Fibroblast of skin of left quadriceps (primary cell): ENCODE measurements at regions not wholly inside any gene's neighbourhood (a gene's known extent, or its start where the extent isn't known, plus 50 kb on each side); places are given as distances from the start of the nearest gene placed in this dataset.

Source experiments
- DNase-seq, 2 experiments: peaks; one replicate each; pipeline ENCODE4 v3.0.0-alpha.2; 2013; ENCODE audit warnings: low read depth in 2 of 2

- peak; percentile 80 to 82 for DNase-seq
Measured at GRCh38 chr7:84548366-84549365, 354.1 kb upstream of the SEMA3A start.

- no peak for DNase-seq
Measured at GRCh38 chr7:84547331-84547730, 352.7 kb upstream of the SEMA3A start.

- DNase-seq: no peak
Measured at GRCh38 chr7:84546403-84546802, 351.8 kb upstream of the SEMA3A start.

GRCh38 chr7:84538268-84538667, 343.7 kb upstream of the SEMA3A start:
- DNase-seq: no peak

- no peak for DNase-seq
Measured at GRCh38 chr7:84536271-84536870, 341.8 kb upstream of the SEMA3A start.

- no peak for DNase-seq
Measured at GRCh38 chr7:84535580-84536270, 341.1 kb upstream of the SEMA3A start.

GRCh38 chr7:84533182-84533581, 338.6 kb upstream of the SEMA3A start:
- DNase-seq: no peak

- no peak for DNase-seq
Measured at GRCh38 chr7:84532196-84532595, 337.6 kb upstream of the SEMA3A start.

GRCh38 chr7:84529480-84530205, 335.1 kb upstream of the SEMA3A start:
- peak; percentile 81 to 87 for DNase-seq

GRCh38 chr7:84528756-84529479, 334.3 kb upstream of the SEMA3A start:
- DNase-seq: no peak

- DNase-seq: peak; percentile 65 to 68
Measured at GRCh38 chr7:84524714-84525694, 330.4 kb upstream of the SEMA3A start.

GRCh38 chr7:84513061-84513460, 318.5 kb upstream of the SEMA3A start:
- no peak for DNase-seq

- DNase-seq: no peak
Measured at GRCh38 chr7:84512055-84512454, 317.5 kb upstream of the SEMA3A start.

GRCh38 chr7:84510505-84510904, 315.9 kb upstream of the SEMA3A start:
- DNase-seq: peak; percentile 69 to 72

- no peak for DNase-seq
Measured at GRCh38 chr7:84509522-84509921, 314.9 kb upstream of the SEMA3A start.

GRCh38 chr7:84508606-84509005, 314.0 kb upstream of the SEMA3A start:
- no peak for DNase-seq

- DNase-seq: no peak
Measured at GRCh38 chr7:84507529-84507928, 312.9 kb upstream of the SEMA3A start.

- DNase-seq: no peak
Measured at GRCh38 chr7:84506151-84506550, 311.6 kb upstream of the SEMA3A start.

GRCh38 chr7:84502239-84502638, 307.6 kb upstream of the SEMA3A start:
- DNase-seq: no peak

GRCh38 chr7:84497873-84498272, 303.3 kb upstream of the SEMA3A start:
- no peak for DNase-seq
